DND-41 (cell line): ENCODE measurements at regions not wholly inside any gene's neighbourhood (a gene's known extent, or its start where the extent isn't known, plus 50 kb on each side); places are given as distances from the start of the nearest gene placed in this dataset.

Source experiments
- ATAC-seq: fragments of 200-7000 bp; cut with Tn5 transposase; 3 replicates; pipeline ENCODE4 v1.9.1; 2021; ENCODE audit warnings: low read depth; ENCODE audit not compliant: insufficient read depth
- DNase-seq: peaks from one replicate; pipeline ENCODE4 v3.0.0-alpha.2; 2020
- H2AFZ ChIP-seq: 2 replicates; pipeline ENCODE4 v1.6.0; 2012; ENCODE audit warnings: low read depth, low read length
- H3K27ac ChIP-seq: 2 replicates; pipeline ENCODE4 v1.5.1; 2012; ENCODE audit warnings: low read length, inconsistent platforms
- H3K27me3 ChIP-seq: fragments of 200-600 bp; sonication (generic); 2 replicates; pipeline ENCODE4 v1.6.0; 2012; ENCODE audit warnings: low read length, mild to moderate bottlenecking, inconsistent platforms; ENCODE audit not compliant: insufficient read depth, poor library complexity
- H3K36me3 ChIP-seq: 2 replicates; pipeline ENCODE4 v1.5.1; 2012; ENCODE audit warnings: low read length, inconsistent platforms; ENCODE audit not compliant: insufficient read depth
- H3K4me1 ChIP-seq: 2 replicates; pipeline ENCODE4 v1.5.1; 2012; ENCODE audit warnings: mild to moderate bottlenecking, low read length; ENCODE audit not compliant: insufficient read depth
- H3K4me2 ChIP-seq: 2 replicates; pipeline ENCODE4 v1.6.0; 2012; ENCODE audit warnings: mild to moderate bottlenecking, moderate library complexity, low read length, inconsistent platforms; ENCODE audit not compliant: insufficient read depth
- H3K4me3 ChIP-seq, 2 experiments: fragments of 200-600 bp in 1 of 2; shearing (Covaris generic) in 1 of 2; 2 replicates each; pipeline ENCODE4 v1.5.1; 2012 to 2016; ENCODE audit warnings: inconsistent platforms in 2 of 2, low read length in 2 of 2, mild to moderate bottlenecking in 2 of 2, low read depth in 1 of 2, moderate library complexity in 1 of 2
- H3K79me2 ChIP-seq: 2 replicates; pipeline ENCODE4 v1.6.0; 2012; ENCODE audit warnings: low read length, inconsistent platforms; ENCODE audit not compliant: insufficient read depth
- H3K9ac ChIP-seq: 2 replicates; pipeline ENCODE4 v1.6.0; 2012; ENCODE audit warnings: low read depth, mild to moderate bottlenecking, inconsistent platforms, low read length, moderate library complexity
- H3K9me3 ChIP-seq: 2 replicates; pipeline ENCODE4 v1.5.1; 2012; ENCODE audit warnings: low read length, moderate library complexity, mild to moderate bottlenecking, inconsistent platforms; ENCODE audit not compliant: insufficient read depth, severe bottlenecking
- H4K20me1 ChIP-seq: 2 replicates; pipeline ENCODE4 v1.6.0; 2012; ENCODE audit warnings: low read length; ENCODE audit not compliant: insufficient read depth
- EZH2 ChIP-seq: IDR thresholded peaks from 3 replicates; pipeline ENCODE4 v1.6.1; 2012; ENCODE audit warnings: borderline replicate concordance, low read depth, mild to moderate bottlenecking, moderate library complexity, low read length, inconsistent platforms; ENCODE audit not compliant: severe bottlenecking
- TF ChIP-seq, protein P1 (sequence below): IDR thresholded peaks from 2 replicates; pipeline ENCODE4 v1.5.1; 2012; ENCODE audit warnings: borderline replicate concordance, low read length, moderate library complexity, mild to moderate bottlenecking; ENCODE audit not compliant: poor library complexity, severe bottlenecking; ENCODE audit errors: extremely low read depth

DNA sequence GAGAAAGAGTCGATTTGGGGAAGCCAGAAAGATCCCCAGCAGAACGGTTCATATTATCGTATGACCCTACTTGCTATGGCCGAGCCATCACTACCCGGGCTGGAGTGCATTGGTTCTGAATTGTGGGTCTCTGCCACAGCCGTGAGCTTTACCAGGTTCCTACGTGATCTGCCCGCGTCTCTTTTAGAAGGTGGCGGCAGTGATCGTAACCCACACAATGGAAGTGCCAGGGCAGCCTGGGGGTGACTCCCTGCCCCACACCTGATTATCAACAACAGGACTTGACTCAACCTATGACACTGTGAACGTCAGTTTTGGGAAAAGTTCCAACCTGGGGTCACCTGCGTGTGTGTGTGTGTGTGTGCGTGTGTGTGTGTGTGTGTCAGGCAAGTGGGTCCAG, 90.8 kb downstream of the SHOX start:
- Histone ChIP-seq H3K4me3 (no peak overlapping the region), H3K4me2 (no peak overlapping the region), H3K9ac (no peak overlapping the region), H3K27me3 (no peaks in the 10 kb centered on the region), H3K4me1 (no peaks in the 10 kb centered on the region), H2AFZ (no peak overlapping the region), H3K79me2 (no peaks in the 10 kb centered on the region), H3K27ac (no peak overlapping the region), H4K20me1 (no peaks in the 10 kb centered on the region), H3K9me3 (no peaks in the 10 kb centered on the region), H3K36me3 (no peaks in the 10 kb centered on the region)
- ATAC-seq = no peak
- TF ChIP-seq EZH2 = no peak
- TF ChIP-seq, protein P1, sequence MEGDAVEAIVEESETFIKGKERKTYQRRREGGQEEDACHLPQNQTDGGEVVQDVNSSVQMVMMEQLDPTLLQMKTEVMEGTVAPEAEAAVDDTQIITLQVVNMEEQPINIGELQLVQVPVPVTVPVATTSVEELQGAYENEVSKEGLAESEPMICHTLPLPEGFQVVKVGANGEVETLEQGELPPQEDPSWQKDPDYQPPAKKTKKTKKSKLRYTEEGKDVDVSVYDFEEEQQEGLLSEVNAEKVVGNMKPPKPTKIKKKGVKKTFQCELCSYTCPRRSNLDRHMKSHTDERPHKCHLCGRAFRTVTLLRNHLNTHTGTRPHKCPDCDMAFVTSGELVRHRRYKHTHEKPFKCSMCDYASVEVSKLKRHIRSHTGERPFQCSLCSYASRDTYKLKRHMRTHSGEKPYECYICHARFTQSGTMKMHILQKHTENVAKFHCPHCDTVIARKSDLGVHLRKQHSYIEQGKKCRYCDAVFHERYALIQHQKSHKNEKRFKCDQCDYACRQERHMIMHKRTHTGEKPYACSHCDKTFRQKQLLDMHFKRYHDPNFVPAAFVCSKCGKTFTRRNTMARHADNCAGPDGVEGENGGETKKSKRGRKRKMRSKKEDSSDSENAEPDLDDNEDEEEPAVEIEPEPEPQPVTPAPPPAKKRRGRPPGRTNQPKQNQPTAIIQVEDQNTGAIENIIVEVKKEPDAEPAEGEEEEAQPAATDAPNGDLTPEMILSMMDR = no peak
- no peak for DNase-seq

DNA sequence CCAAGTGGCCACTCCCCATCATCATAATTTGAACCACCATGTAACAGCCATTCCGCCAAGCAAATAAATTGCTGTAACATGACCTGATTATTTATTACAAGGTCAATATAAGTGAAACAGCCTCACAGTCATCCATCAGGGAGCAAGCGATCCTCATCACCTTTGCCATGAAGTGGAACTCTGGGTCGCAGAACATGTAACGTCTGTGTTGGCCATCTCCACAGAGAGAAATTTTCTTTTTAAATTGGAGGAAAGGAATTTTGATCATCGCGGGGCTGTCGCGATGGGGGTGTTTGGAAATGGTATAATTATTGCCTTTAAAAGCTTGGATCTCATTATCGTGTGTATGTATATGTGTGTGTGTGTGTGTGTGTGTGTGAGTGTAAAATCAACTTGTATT, 90.2 kb downstream of the SHOX start:
- H3K36me3 ChIP-seq = no peaks in the 10 kb centered on the region
- H3K4me2 ChIP-seq = no peak overlapping the region
- H3K27me3 ChIP-seq = no peaks in the 10 kb centered on the region
- ATAC-seq = no peak
- H3K27ac ChIP-seq = no peak overlapping the region
- H4K20me1 ChIP-seq = no peaks in the 10 kb centered on the region
- no peak overlapping the region for H3K4me3 ChIP-seq
- H3K79me2 ChIP-seq = no peaks in the 10 kb centered on the region
- DNase-seq = no peak
- no peak overlapping the region for H3K9ac ChIP-seq
- no peaks in the 10 kb centered on the region for H3K4me1 ChIP-seq
- no peak for TF ChIP-seq EZH2
- H3K9me3 ChIP-seq = no peaks in the 10 kb centered on the region
- no peak overlapping the region for H2AFZ ChIP-seq

DNA sequence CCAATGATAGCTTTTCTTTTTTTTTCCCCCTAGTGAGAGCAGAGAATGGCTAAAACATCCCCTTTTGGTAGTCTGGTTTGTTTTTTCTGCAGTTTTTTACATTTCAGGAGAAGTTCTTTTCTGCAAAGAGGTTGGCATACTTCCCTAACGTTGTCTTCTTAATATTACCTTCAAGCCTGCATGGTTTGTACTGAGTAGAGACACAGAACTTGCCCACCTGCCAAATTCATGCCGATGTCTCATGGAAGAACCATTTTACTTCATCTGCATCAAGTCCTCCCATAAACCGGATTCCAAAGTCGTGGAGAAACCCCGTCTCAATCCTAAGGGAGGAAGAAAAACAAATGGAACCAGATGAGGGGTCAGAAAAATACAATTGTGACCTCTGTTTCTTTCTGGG, 89.7 kb downstream of the SHOX start:
- H3K4me3 ChIP-seq = no peak overlapping the region
- DNase-seq = no peak
- no peak overlapping the region for H2AFZ ChIP-seq
- no peaks in the 10 kb centered on the region for H3K36me3 ChIP-seq
- ATAC-seq = no peak
- no peak overlapping the region for H3K4me2 ChIP-seq
- H3K9me3 ChIP-seq = no peaks in the 10 kb centered on the region
- H4K20me1 ChIP-seq = no peaks in the 10 kb centered on the region
- no peaks in the 10 kb centered on the region for H3K4me1 ChIP-seq
- no peak overlapping the region for H3K27ac ChIP-seq
- H3K9ac ChIP-seq = no peak overlapping the region
- H3K27me3 ChIP-seq = no peaks in the 10 kb centered on the region
- no peaks in the 10 kb centered on the region for H3K79me2 ChIP-seq
- TF ChIP-seq, protein P1 = no peak
- no peak for TF ChIP-seq EZH2

DNA sequence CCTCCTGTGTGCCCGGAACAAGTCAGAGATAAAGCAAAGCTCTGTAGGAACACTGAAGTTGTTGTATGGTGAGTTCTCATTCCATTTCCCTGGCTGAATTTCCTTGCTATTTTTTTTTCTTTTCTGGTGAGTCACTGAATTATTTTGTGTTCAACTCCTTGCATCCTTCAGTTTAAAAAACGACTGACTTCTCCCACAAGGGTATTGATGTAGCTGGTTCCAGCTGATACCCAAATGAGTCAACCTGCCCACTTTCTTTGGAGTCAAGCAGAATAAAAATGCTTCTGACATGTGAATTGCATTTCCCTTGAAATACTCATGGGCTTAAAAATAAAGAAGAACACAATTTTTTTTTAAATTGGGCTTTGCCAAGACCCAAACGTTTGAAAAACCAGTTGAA, 85.5 kb downstream of the SHOX start:
- no peak overlapping the region for H3K4me2 ChIP-seq
- no peaks in the 10 kb centered on the region for H3K27me3 ChIP-seq
- H3K79me2 ChIP-seq = no peaks in the 10 kb centered on the region
- H4K20me1 ChIP-seq = no peaks in the 10 kb centered on the region
- no peaks in the 10 kb centered on the region for H3K36me3 ChIP-seq
- H3K4me3 ChIP-seq = no peak overlapping the region
- no peaks in the 10 kb centered on the region for H3K4me1 ChIP-seq
- no peak overlapping the region for H3K27ac ChIP-seq
- no peak overlapping the region for H2AFZ ChIP-seq
- peaks cover 3% of the 10 kb centered on the region for H3K9me3 ChIP-seq
- H3K9ac ChIP-seq = no peak overlapping the region
- no peak for TF ChIP-seq EZH2
- TF ChIP-seq, protein P1 = no peak
- ATAC-seq (no peak), DNase-seq (no peak)
